Stomach (tissue), 4 donors: ENCODE measurements at regions not wholly inside any gene's neighbourhood (a gene's known extent, or its start where the extent isn't known, plus 50 kb on each side); places are given as distances from the start of the nearest gene placed in this dataset.

ENCODE experiments used
- EP300 ChIP-seq: sonication (generic); formaldehyde crosslinking; IDR thresholded peaks from one replicate; pipeline ENCODE4 v1.6.1; 2017; ENCODE audit warnings: antibody characterized with exemption
- POLR2A ChIP-seq, 4 donors: fragments of 450-650 bp; IDR thresholded peaks; one replicate each; pipeline ENCODE4 v1.6.1; 2016; ENCODE audit warnings: antibody characterized with exemption in 4 of 4, control low read depth in 2 of 4, mild to moderate bottlenecking in 1 of 4, moderate library complexity in 1 of 4
- POLR2AphosphoS5 ChIP-seq, 3 donors: sonication (generic); formaldehyde crosslinking; IDR thresholded peaks; one replicate each; pipeline ENCODE4 v1.6.1; 2016; ENCODE audit warnings: antibody characterized with exemption in 3 of 3
- TF ChIP-seq, protein P1 (sequence below), 7 experiments: fragments of 450-650 bp in 4 of 7; fragments of 200-600 bp in 3 of 7; sonication (generic) in 3 of 7; IDR thresholded peaks; one replicate each; pipeline ENCODE4 v1.5.1; 2016 to 2019; ENCODE audit warnings: antibody characterized with exemption in 7 of 7, control low read depth in 2 of 7, mild to moderate bottlenecking in 1 of 7

DNA sequence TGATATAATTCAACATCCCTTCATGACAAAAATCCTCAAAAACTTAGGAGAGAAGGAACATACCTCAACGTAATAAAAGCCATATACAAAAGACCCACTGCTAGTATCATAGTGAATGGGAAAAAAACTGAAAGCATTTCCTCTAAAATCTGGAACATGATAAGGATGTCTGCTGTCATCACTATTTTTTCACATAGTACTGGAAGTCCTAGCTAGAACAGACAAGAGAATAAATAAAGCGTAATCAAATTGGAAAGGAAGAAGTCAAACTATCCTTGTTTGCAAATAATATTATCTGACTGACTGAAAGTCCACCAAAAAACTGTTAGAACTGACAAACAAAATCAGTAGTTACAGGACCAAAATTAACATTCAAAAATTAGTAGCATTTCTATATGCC, 985.4 kb upstream of the AGA start:
- TF ChIP-seq, protein P1, sequence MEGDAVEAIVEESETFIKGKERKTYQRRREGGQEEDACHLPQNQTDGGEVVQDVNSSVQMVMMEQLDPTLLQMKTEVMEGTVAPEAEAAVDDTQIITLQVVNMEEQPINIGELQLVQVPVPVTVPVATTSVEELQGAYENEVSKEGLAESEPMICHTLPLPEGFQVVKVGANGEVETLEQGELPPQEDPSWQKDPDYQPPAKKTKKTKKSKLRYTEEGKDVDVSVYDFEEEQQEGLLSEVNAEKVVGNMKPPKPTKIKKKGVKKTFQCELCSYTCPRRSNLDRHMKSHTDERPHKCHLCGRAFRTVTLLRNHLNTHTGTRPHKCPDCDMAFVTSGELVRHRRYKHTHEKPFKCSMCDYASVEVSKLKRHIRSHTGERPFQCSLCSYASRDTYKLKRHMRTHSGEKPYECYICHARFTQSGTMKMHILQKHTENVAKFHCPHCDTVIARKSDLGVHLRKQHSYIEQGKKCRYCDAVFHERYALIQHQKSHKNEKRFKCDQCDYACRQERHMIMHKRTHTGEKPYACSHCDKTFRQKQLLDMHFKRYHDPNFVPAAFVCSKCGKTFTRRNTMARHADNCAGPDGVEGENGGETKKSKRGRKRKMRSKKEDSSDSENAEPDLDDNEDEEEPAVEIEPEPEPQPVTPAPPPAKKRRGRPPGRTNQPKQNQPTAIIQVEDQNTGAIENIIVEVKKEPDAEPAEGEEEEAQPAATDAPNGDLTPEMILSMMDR (IDR thresholded peaks at IDR 0.05) = no peak
- no peak for TF ChIP-seq POLR2A (IDR thresholded peaks at IDR 0.05)
- TF ChIP-seq EP300 = no peak
- TF ChIP-seq POLR2AphosphoS5 (IDR thresholded peaks at IDR 0.05) = no peak
